ENCODE measurements at regions not wholly inside any gene's neighbourhood (a gene's known extent, or its start where the extent isn't known, plus 50 kb on each side); places are given as distances from the start of the nearest gene placed in this dataset.

- H3K4me1 ChIP-seq (ENCODE audit: control insufficient read depth, insufficient read depth, low read length, poor library complexity, severe bottlenecking): no peaks in the 10 kb centered on the region
- no peak overlapping the region for H3K27ac ChIP-seq (ENCODE audit: low read depth, low read length, severe bottlenecking)
- no peaks in the 10 kb centered on the region for H3K9me3 ChIP-seq (ENCODE audit: control insufficient read depth, low read length)
- H3K4me3 ChIP-seq (ENCODE audit: extremely low read depth, insufficient read depth, low read length, poor library complexity, severe bottlenecking): no peak overlapping the region
- no peaks in the 10 kb centered on the region for H3K36me3 ChIP-seq (ENCODE audit: control insufficient read depth, insufficient read depth, low read length)
- 86 to 96% methylated on average over 5 to 8 of the region's 8 CpGs for WGBS, 2 experiments (ENCODE audit: insufficient coverage in 2 of 2)
Observed at GRCh38 chr2:5215989-5216607, 476.1 kb upstream of the SOX11 start.

- Histone ChIP-seq H3K36me3 (ENCODE audit: control insufficient read depth, insufficient read depth, low read length) (no peaks in the 10 kb centered on the region), H3K9me3 (ENCODE audit: control insufficient read depth, low read length) (no peaks in the 10 kb centered on the region), H3K4me1 (ENCODE audit: control insufficient read depth, insufficient read depth, low read length, poor library complexity, severe bottlenecking) (no peaks in the 10 kb centered on the region), H3K4me3 (ENCODE audit: extremely low read depth, insufficient read depth, low read length, poor library complexity, severe bottlenecking) (no peak overlapping the region), H3K27ac (ENCODE audit: low read depth, low read length, severe bottlenecking) (no peak overlapping the region)
- 85 to 90% methylated on average over 4 of the region's 4 CpGs for WGBS, 2 experiments (ENCODE audit: insufficient coverage in 2 of 2)
Observed at GRCh38 chr2:5227062-5227699, 465.0 kb upstream of the SOX11 start.

GRCh38 chr2:5229574-5229973 is 462.6 kb upstream of the SOX11 start:
- H3K4me3 ChIP-seq (ENCODE audit: extremely low read depth, insufficient read depth, low read length, poor library complexity, severe bottlenecking): no peak overlapping the region
- H3K9me3 ChIP-seq (ENCODE audit: control insufficient read depth, low read length): no peaks in the 10 kb centered on the region
- WGBS, 2 experiments (ENCODE audit: insufficient coverage in 2 of 2): 67 to 100% methylated on average over 1 of the region's 2 CpGs
- no peaks in the 10 kb centered on the region for H3K4me1 ChIP-seq (ENCODE audit: control insufficient read depth, insufficient read depth, low read length, poor library complexity, severe bottlenecking)
- no peak overlapping the region for H3K27ac ChIP-seq (ENCODE audit: low read depth, low read length, severe bottlenecking)
- no peaks in the 10 kb centered on the region for H3K36me3 ChIP-seq (ENCODE audit: control insufficient read depth, insufficient read depth, low read length)

DNA sequence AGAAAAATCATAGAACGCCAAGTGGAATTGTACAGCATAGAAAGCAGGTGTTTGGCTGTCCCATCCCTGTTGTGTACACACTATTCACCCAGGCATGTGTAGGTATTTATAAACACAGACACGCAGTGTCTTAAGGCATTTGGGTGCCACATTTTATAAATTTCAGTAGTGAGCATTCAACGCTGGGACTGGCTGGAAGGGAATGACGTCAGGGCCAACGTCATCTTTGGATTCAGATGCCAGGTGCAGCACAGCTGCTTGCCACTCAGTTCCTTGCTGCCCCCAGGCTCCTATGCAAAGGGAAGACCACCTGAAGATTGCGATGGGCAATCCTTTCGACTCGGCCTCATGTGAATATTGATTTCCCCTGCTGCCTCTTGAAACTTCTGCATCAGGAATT is 461.7 kb upstream of the SOX11 start:
- Histone ChIP-seq H3K27ac (ENCODE audit: low read depth, low read length, severe bottlenecking) (no peak overlapping the region), H3K9me3 (ENCODE audit: control insufficient read depth, low read length) (no peaks in the 10 kb centered on the region), H3K4me1 (ENCODE audit: control insufficient read depth, insufficient read depth, low read length, poor library complexity, severe bottlenecking) (no peaks in the 10 kb centered on the region), H3K4me3 (ENCODE audit: extremely low read depth, insufficient read depth, low read length, poor library complexity, severe bottlenecking) (no peak overlapping the region), H3K36me3 (ENCODE audit: control insufficient read depth, insufficient read depth, low read length) (no peaks in the 10 kb centered on the region)
- 78 to 92% methylated on average over 5 to 8 of the region's 8 CpGs for WGBS, 2 experiments (ENCODE audit: insufficient coverage in 2 of 2)

GRCh38 chr2:5230855-5231254 is 461.3 kb upstream of the SOX11 start:
- Histone ChIP-seq H3K9me3 (ENCODE audit: control insufficient read depth, low read length) (no peaks in the 10 kb centered on the region), H3K4me3 (ENCODE audit: extremely low read depth, insufficient read depth, low read length, poor library complexity, severe bottlenecking) (no peak overlapping the region), H3K4me1 (ENCODE audit: control insufficient read depth, insufficient read depth, low read length, poor library complexity, severe bottlenecking) (no peaks in the 10 kb centered on the region), H3K27ac (ENCODE audit: low read depth, low read length, severe bottlenecking) (no peak overlapping the region), H3K36me3 (ENCODE audit: control insufficient read depth, insufficient read depth, low read length) (no peaks in the 10 kb centered on the region)
- WGBS, 2 experiments (ENCODE audit: insufficient coverage in 2 of 2): 66 to 92% methylated on average over 2 of the region's 3 CpGs

- Histone ChIP-seq H3K4me3 (ENCODE audit: extremely low read depth, insufficient read depth, low read length, poor library complexity, severe bottlenecking) (no peak overlapping the region), H3K27ac (ENCODE audit: low read depth, low read length, severe bottlenecking) (no peak overlapping the region), H3K4me1 (ENCODE audit: control insufficient read depth, insufficient read depth, low read length, poor library complexity, severe bottlenecking) (no peaks in the 10 kb centered on the region), H3K9me3 (ENCODE audit: control insufficient read depth, low read length) (no peaks in the 10 kb centered on the region), H3K36me3 (ENCODE audit: control insufficient read depth, insufficient read depth, low read length) (no peaks in the 10 kb centered on the region)
- WGBS, 2 experiments (ENCODE audit: insufficient coverage in 2 of 2): 87% methylated on average over 2 of the region's 2 CpGs; no CpG with 5 or more reads in 1 of the 2 experiments
Observed at GRCh38 chr2:5231287-5231686, 460.9 kb upstream of the SOX11 start.

DNA sequence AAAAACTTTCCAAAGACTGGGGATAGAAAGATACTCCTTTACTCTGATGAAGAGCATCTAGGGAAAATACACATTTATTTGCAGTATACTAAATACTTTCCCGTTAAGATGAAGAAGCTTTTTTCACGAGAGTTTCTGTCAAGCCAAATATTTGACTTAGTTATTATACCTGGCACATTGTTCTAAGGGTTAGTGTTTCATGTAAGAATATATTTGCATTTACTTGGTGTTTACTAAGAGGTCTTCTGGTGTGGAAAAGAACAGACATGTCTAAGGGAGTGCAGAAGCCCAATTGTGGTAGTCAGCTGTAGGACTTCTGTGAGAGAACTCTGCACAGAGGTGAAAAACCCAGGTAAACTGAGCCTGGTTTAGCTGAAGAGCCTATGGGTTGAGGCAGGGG is 457.6 kb upstream of the SOX11 start:
- Histone ChIP-seq H3K9me3 (ENCODE audit: control insufficient read depth, low read length) (no peaks in the 10 kb centered on the region), H3K4me1 (ENCODE audit: control insufficient read depth, insufficient read depth, low read length, poor library complexity, severe bottlenecking) (no peaks in the 10 kb centered on the region), H3K27ac (ENCODE audit: low read depth, low read length, severe bottlenecking) (no peak overlapping the region), H3K36me3 (ENCODE audit: control insufficient read depth, insufficient read depth, low read length) (no peaks in the 10 kb centered on the region), H3K4me3 (ENCODE audit: extremely low read depth, insufficient read depth, low read length, poor library complexity, severe bottlenecking) (no peak overlapping the region)
- 100% methylated on average over 1 of the region's 2 CpGs; no CpG with 5 or more reads in 1 of the 2 experiments for WGBS, 2 experiments (ENCODE audit: insufficient coverage in 2 of 2)

DNA sequence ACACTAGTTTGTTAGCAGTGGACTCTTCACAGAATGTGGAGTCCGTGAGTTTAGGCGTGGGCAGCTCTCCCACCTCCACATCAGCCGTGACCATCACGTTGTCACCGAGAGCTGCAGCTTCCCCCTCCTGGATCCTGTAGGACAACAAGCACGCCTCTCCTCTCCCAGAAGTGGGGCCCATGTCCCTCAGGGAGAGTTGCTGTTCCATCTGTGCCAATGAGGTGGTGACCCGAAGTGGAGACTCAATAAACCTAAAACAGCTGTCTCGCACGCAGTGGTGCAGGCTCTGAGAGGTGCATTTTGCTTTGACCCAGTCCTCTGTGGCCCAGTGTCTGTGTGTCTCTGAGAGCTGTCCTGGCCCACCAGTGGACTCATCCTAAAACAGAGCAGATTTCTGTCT is 456.5 kb upstream of the SOX11 start:
- 91 to 98% methylated on average over 5 to 8 of the region's 9 CpGs for WGBS, 2 experiments (ENCODE audit: insufficient coverage in 2 of 2)

DNA sequence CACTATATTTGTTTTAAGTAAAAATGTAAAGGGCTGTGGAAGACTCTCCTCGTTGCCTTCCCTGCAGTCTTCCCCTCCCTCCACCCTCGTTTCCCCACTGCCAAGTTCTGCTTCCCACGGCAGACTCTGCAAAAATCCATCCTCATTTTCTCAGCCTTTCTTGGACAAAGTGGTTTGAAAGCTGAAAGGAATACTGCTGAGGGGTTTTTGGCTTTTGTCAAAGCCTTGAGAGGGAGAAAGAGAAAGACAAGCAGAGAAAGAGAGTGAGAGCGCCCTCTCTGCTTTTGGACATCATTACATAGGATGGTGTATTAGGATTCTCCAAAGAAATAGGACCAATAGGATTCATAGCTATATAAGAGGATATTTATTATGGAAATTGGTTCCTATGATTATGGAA is 455.9 kb upstream of the SOX11 start:
- Histone ChIP-seq H3K9me3 (ENCODE audit: control insufficient read depth, low read length) (no peaks in the 10 kb centered on the region), H3K36me3 (ENCODE audit: control insufficient read depth, insufficient read depth, low read length) (no peaks in the 10 kb centered on the region), H3K4me1 (ENCODE audit: control insufficient read depth, insufficient read depth, low read length, poor library complexity, severe bottlenecking) (no peaks in the 10 kb centered on the region), H3K4me3 (ENCODE audit: extremely low read depth, insufficient read depth, low read length, poor library complexity, severe bottlenecking) (no peak overlapping the region), H3K27ac (ENCODE audit: low read depth, low read length, severe bottlenecking) (no peak overlapping the region)
- WGBS, 2 experiments (ENCODE audit: insufficient coverage in 2 of 2): 80 to 100% methylated on average over 1 to 2 of the region's 4 CpGs

More for the DNA sequence above, 456.5 kb upstream of the SOX11 start:
- Histone ChIP-seq H3K9me3 (ENCODE audit: control insufficient read depth, low read length) (no peaks in the 10 kb centered on the region), H3K36me3 (ENCODE audit: control insufficient read depth, insufficient read depth, low read length) (no peaks in the 10 kb centered on the region), H3K27ac (ENCODE audit: low read depth, low read length, severe bottlenecking) (no peak overlapping the region), H3K4me3 (ENCODE audit: extremely low read depth, insufficient read depth, low read length, poor library complexity, severe bottlenecking) (no peak overlapping the region), H3K4me1 (ENCODE audit: control insufficient read depth, insufficient read depth, low read length, poor library complexity, severe bottlenecking) (no peaks in the 10 kb centered on the region)

GRCh38 chr2:5242751-5243150 is 449.4 kb upstream of the SOX11 start:
- 57% methylated on average over 2 of the region's 3 CpGs; no CpG with 5 or more reads in 1 of the 2 experiments for WGBS, 2 experiments (ENCODE audit: insufficient coverage in 2 of 2)
- Histone ChIP-seq H3K4me1 (ENCODE audit: control insufficient read depth, insufficient read depth, low read length, poor library complexity, severe bottlenecking) (no peaks in the 10 kb centered on the region), H3K36me3 (ENCODE audit: control insufficient read depth, insufficient read depth, low read length) (no peaks in the 10 kb centered on the region), H3K27ac (ENCODE audit: low read depth, low read length, severe bottlenecking) (no peak overlapping the region), H3K9me3 (ENCODE audit: control insufficient read depth, low read length) (no peaks in the 10 kb centered on the region), H3K4me3 (ENCODE audit: extremely low read depth, insufficient read depth, low read length, poor library complexity, severe bottlenecking) (no peak overlapping the region)

DNA sequence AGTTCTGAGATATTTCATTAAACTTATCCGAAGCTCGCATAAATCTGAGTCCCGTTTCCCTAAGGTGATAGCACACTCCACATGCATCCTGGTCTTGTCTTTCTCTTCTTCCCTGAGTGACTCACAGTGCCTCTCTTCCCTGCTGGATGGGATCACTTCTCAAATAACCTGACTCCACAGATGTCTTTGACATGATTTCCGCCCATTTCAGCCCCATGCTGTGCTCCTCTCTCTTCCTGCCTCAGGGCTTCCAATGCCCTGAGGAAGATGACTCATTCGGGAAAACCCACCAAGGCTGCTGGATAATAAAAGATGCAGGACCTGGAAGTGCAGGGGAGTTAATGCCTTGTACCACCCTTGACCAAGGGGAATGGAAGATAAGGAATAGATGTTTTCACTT is 441.7 kb upstream of the SOX11 start:
- Histone ChIP-seq H3K27ac (ENCODE audit: low read depth, low read length, severe bottlenecking) (no peak overlapping the region), H3K9me3 (ENCODE audit: control insufficient read depth, low read length) (peaks cover 9% of the 10 kb centered on the region), H3K36me3 (ENCODE audit: control insufficient read depth, insufficient read depth, low read length) (no peaks in the 10 kb centered on the region), H3K4me1 (ENCODE audit: control insufficient read depth, insufficient read depth, low read length, poor library complexity, severe bottlenecking) (peaks cover 4% of the 10 kb centered on the region), H3K4me3 (ENCODE audit: extremely low read depth, insufficient read depth, low read length, poor library complexity, severe bottlenecking) (no peak overlapping the region)
- 70 to 73% methylated on average over 3 to 4 of the region's 5 CpGs for WGBS, 2 experiments (ENCODE audit: insufficient coverage in 2 of 2)
